ENCODE measurements at regions not wholly inside any gene's neighbourhood (a gene's known extent, or its start where the extent isn't known, plus 50 kb on each side); places are given as distances from the start of the nearest gene placed in this dataset.
A peak's percentile ranks its signal among the peaks of the same experiment; 100 is the strongest.

GRCh38 chr6:106766201-106766600 is 136.8 kb downstream of the QRSL1 start:
- Histone ChIP-seq H2BK120ac (ENCODE audit: insufficient read depth, low read length, poor library complexity) (no peak overlapping the region), H3K18ac (ENCODE audit: low read length) (no peak overlapping the region), H3K14ac (ENCODE audit: low read length) (no peak overlapping the region), H3K27ac (ENCODE audit: low read depth, low read length) (no peak overlapping the region), H4K8ac (ENCODE audit: low read depth, low read length) (no peak overlapping the region), H3K79me1 (ENCODE audit: low read length) (no peaks in the 10 kb centered on the region), H2AFZ (ENCODE audit: insufficient read depth, low read length, poor library complexity) (no peak overlapping the region), H2BK5ac (ENCODE audit: low read depth, low read length, poor library complexity) (no peak overlapping the region), H2BK12ac (ENCODE audit: low read length) (no peak overlapping the region), H3K4me1 (ENCODE audit: control insufficient read depth in 1 of 2, insufficient read depth in 2 of 2, low read length in 2 of 2) (no peaks in the 10 kb centered on the region), H3K9me3 (ENCODE audit: insufficient read depth, low read depth, low read length) (peaks cover 1% of the 10 kb centered on the region), H3K4ac (ENCODE audit: low read depth, low read length) (no peak overlapping the region), H4K12ac (ENCODE audit: low read depth, low read length) (no peak overlapping the region), H3K36me3 (ENCODE audit: control insufficient read depth in 1 of 2, insufficient read depth in 2 of 2, low read length in 2 of 2) (no peaks in the 10 kb centered on the region), H4K91ac (ENCODE audit: low read depth, low read length) (no peak overlapping the region), H3K9ac (ENCODE audit: low read length) (no peak overlapping the region), H3K27me3 (ENCODE audit: insufficient read depth, low read length) (no peaks in the 10 kb centered on the region), H3K4me3 (ENCODE audit: low read depth, low read length) (no peak overlapping the region), H3K23ac (ENCODE audit: low read length) (no peak overlapping the region), H3K4me2 (ENCODE audit: low read length) (no peak overlapping the region), H3K79me2 (ENCODE audit: control insufficient read depth, insufficient read depth, low read length, poor library complexity) (no peaks in the 10 kb centered on the region), H2AK5ac (ENCODE audit: low read length) (no peak overlapping the region)
- DNase-seq = no peak
- WGBS (ENCODE audit: extremely low coverage, insufficient coverage, insufficient read length) = no CpG with 5 or more reads among the region's 4 CpGs

- Histone ChIP-seq H2AK5ac (ENCODE audit: low read length) (no peak overlapping the region), H2BK5ac (ENCODE audit: low read depth, low read length, poor library complexity) (no peak overlapping the region), H2BK120ac (ENCODE audit: insufficient read depth, low read length, poor library complexity) (no peak overlapping the region), H3K23ac (ENCODE audit: low read length) (peak overlapping the region; percentile 21), H3K79me2 (ENCODE audit: control insufficient read depth, insufficient read depth, low read length, poor library complexity) (no peaks in the 10 kb centered on the region), H3K27ac (ENCODE audit: low read depth, low read length) (no peak overlapping the region), H3K14ac (ENCODE audit: low read length) (no peak overlapping the region), H3K4ac (ENCODE audit: low read depth, low read length) (no peak overlapping the region), H3K9me3 (ENCODE audit: insufficient read depth, low read depth, low read length) (peaks cover 1% of the 10 kb centered on the region), H3K9ac (ENCODE audit: low read length) (no peak overlapping the region), H3K79me1 (ENCODE audit: low read length) (no peaks in the 10 kb centered on the region), H2AFZ (ENCODE audit: insufficient read depth, low read length, poor library complexity) (no peak overlapping the region), H4K91ac (ENCODE audit: low read depth, low read length) (no peak overlapping the region), H3K4me2 (ENCODE audit: low read length) (no peak overlapping the region), H3K4me3 (ENCODE audit: low read depth, low read length) (no peak overlapping the region), H4K8ac (ENCODE audit: low read depth, low read length) (no peak overlapping the region), H3K18ac (ENCODE audit: low read length) (no peak overlapping the region), H3K4me1 (ENCODE audit: control insufficient read depth in 1 of 2, insufficient read depth in 2 of 2, low read length in 2 of 2) (no peaks in the 10 kb centered on the region), H3K36me3 (ENCODE audit: control insufficient read depth in 1 of 2, insufficient read depth in 2 of 2, low read length in 2 of 2) (no peaks in the 10 kb centered on the region), H2BK12ac (ENCODE audit: low read length) (no peak overlapping the region), H4K12ac (ENCODE audit: low read depth, low read length) (no peak overlapping the region), H3K27me3 (ENCODE audit: insufficient read depth, low read length) (no peaks in the 10 kb centered on the region)
- WGBS (ENCODE audit: extremely low coverage, insufficient coverage, insufficient read length) = no CpG with 5 or more reads among the region's 2 CpGs
- DNase-seq = no peak
These were observed 136.1 kb downstream of the QRSL1 start for GRCh38 chr6:106765496-106765895.

DNA sequence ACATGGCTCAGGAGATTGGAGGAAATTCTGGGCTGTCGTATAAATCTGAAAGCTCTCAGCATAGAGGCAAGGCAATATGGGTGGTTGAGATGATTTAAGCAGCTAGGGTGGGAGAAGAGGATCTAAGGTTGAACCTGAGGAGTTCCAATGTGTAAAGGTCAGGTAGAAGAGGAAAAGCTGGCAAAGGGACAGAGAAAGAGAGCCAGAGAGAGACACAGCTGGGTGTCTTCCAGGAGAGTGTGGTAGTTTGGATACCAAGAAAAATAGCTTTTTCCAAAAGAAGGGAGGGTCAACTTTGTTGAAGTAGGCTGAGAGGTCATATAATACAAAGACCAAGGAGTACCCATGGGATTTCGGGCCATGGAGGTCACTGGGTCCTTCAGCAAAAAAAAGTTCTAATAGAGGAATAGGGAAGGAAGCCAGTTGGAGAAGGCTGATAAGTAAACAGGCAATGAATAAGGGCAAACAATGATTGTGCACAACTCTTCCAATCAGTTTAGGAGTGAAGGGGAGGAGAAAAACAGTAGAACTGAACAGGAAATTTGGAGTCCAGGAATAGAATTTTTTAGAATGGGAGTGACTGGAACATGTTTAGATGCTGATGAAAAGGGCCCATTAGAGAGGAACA is 135.1 kb downstream of the QRSL1 start:
- Histone ChIP-seq H3K27ac (ENCODE audit: low read depth, low read length) (no peak overlapping the region), H2BK120ac (ENCODE audit: insufficient read depth, low read length, poor library complexity) (no peak overlapping the region), H4K91ac (ENCODE audit: low read depth, low read length) (no peak overlapping the region), H3K4me3 (ENCODE audit: low read depth, low read length) (no peak overlapping the region), H3K27me3 (ENCODE audit: insufficient read depth, low read length) (no peaks in the 10 kb centered on the region), H3K14ac (ENCODE audit: low read length) (no peak overlapping the region), H3K79me1 (ENCODE audit: low read length) (no peaks in the 10 kb centered on the region), H2BK5ac (ENCODE audit: low read depth, low read length, poor library complexity) (no peak overlapping the region), H3K36me3 (ENCODE audit: control insufficient read depth in 1 of 2, insufficient read depth in 2 of 2, low read length in 2 of 2) (no peaks in the 10 kb centered on the region), H3K79me2 (ENCODE audit: control insufficient read depth, insufficient read depth, low read length, poor library complexity) (no peaks in the 10 kb centered on the region), H2BK12ac (ENCODE audit: low read length) (no peak overlapping the region), H3K18ac (ENCODE audit: low read length) (no peak overlapping the region), H3K4ac (ENCODE audit: low read depth, low read length) (no peak overlapping the region), H3K23ac (ENCODE audit: low read length) (no peak overlapping the region), H4K8ac (ENCODE audit: low read depth, low read length) (no peak overlapping the region), H3K9ac (ENCODE audit: low read length) (no peak overlapping the region), H3K4me1 (ENCODE audit: control insufficient read depth in 1 of 2, insufficient read depth in 2 of 2, low read length in 2 of 2) (no peaks in the 10 kb centered on the region), H3K4me2 (ENCODE audit: low read length) (no peak overlapping the region), H4K12ac (ENCODE audit: low read depth, low read length) (no peak overlapping the region), H2AFZ (ENCODE audit: insufficient read depth, low read length, poor library complexity) (no peak overlapping the region), H3K9me3 (ENCODE audit: insufficient read depth, low read depth, low read length) (no peaks in the 10 kb centered on the region), H2AK5ac (ENCODE audit: low read length) (no peak overlapping the region)
- DNase-seq = no peak
- no CpG with 5 or more reads among the region's 2 CpGs for WGBS (ENCODE audit: extremely low coverage, insufficient coverage, insufficient read length)

GRCh38 chr6:106763361-106763760 is 134.0 kb downstream of the QRSL1 start:
- Histone ChIP-seq H3K18ac (ENCODE audit: low read length) (no peak overlapping the region), H4K8ac (ENCODE audit: low read depth, low read length) (no peak overlapping the region), H3K79me1 (ENCODE audit: low read length) (no peaks in the 10 kb centered on the region), H3K27ac (ENCODE audit: low read depth, low read length) (no peak overlapping the region), H3K27me3 (ENCODE audit: insufficient read depth, low read length) (no peaks in the 10 kb centered on the region), H3K36me3 (ENCODE audit: control insufficient read depth in 1 of 2, insufficient read depth in 2 of 2, low read length in 2 of 2) (no peaks in the 10 kb centered on the region), H3K79me2 (ENCODE audit: control insufficient read depth, insufficient read depth, low read length, poor library complexity) (no peaks in the 10 kb centered on the region), H2BK12ac (ENCODE audit: low read length) (no peak overlapping the region), H2AFZ (ENCODE audit: insufficient read depth, low read length, poor library complexity) (no peak overlapping the region), H3K23ac (ENCODE audit: low read length) (no peak overlapping the region), H2AK5ac (ENCODE audit: low read length) (no peak overlapping the region), H3K4me1 (ENCODE audit: control insufficient read depth in 1 of 2, insufficient read depth in 2 of 2, low read length in 2 of 2) (no peaks in the 10 kb centered on the region), H3K4ac (ENCODE audit: low read depth, low read length) (no peak overlapping the region), H4K91ac (ENCODE audit: low read depth, low read length) (no peak overlapping the region), H4K12ac (ENCODE audit: low read depth, low read length) (no peak overlapping the region), H3K4me3 (ENCODE audit: low read depth, low read length) (no peak overlapping the region), H3K4me2 (ENCODE audit: low read length) (no peak overlapping the region), H3K9me3 (ENCODE audit: insufficient read depth, low read depth, low read length) (no peaks in the 10 kb centered on the region), H2BK5ac (ENCODE audit: low read depth, low read length, poor library complexity) (no peak overlapping the region), H3K14ac (ENCODE audit: low read length) (no peak overlapping the region), H2BK120ac (ENCODE audit: insufficient read depth, low read length, poor library complexity) (no peak overlapping the region), H3K9ac (ENCODE audit: low read length) (no peak overlapping the region)
- DNase-seq = no peak
